ENCODE measurements at regions not wholly inside any gene's neighbourhood (a gene's known extent, or its start where the extent isn't known, plus 50 kb on each side); places are given as distances from the start of the nearest gene placed in this dataset.

DNA sequence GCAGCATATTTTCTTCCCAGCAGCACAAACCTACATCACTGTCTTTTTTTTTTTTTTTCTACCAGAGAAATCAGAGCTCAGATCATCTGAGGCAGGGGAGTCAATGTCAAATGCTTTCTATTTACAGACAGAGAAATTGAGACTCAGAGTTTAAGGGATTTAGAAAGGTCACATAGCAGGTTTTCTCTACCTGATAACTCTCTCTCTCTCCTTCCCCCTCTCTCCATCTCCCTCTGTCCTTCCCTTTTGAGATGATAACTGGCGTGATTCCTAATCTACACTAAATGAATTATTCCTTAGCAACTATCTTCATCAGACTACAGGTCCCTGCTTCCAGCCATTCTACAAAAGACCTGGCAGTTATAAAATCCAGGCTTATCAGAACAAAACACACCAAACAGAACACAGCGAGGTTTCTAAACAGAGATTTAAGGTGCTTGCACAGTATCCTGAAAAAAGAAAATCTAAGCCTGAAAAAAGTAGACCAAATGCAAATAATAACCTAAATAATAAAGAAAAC, 161.6 kb upstream of the PKDCC start:
- no peak for TF ChIP-seq EP300 (IDR thresholded peaks at IDR 0.05)
- TF ChIP-seq CTCF (IDR thresholded peaks at IDR 0.05): no peak
- no peak for TF ChIP-seq POLR2A (IDR thresholded peaks at IDR 0.05)

GRCh38 chr2:41886757-41887156, 161.1 kb upstream of the PKDCC start:
- Histone ChIP-seq H3K27me3 (no peaks in the 10 kb centered on the region), H3K4me1 (ENCODE audit: insufficient read depth) (peaks cover 8% of the 10 kb centered on the region), H3K4me3 (no peak overlapping the region), H3K36me3 (no peaks in the 10 kb centered on the region), H3K9me3 (no peaks in the 10 kb centered on the region), H3K27ac (no peak overlapping the region)
- no peak for DNase-seq
- intact Hi-C loops (cut with DNase I): no loop called here
- TF ChIP-seq POLR2A (IDR thresholded peaks at IDR 0.05): no peak
- TF ChIP-seq CTCF (IDR thresholded peaks at IDR 0.05): no peak
- no peak for TF ChIP-seq EP300 (IDR thresholded peaks at IDR 0.05)
- 14 to 27% (median 22%) methylated on average over 2 of the region's 2 CpGs for WGBS, 3 donors

More for the DNA sequence above, 161.6 kb upstream of the PKDCC start:
- no peaks in the 10 kb centered on the region for H3K36me3 ChIP-seq
- H3K27me3 ChIP-seq: no peaks in the 10 kb centered on the region
- no peak overlapping the region for H3K27ac ChIP-seq
- WGBS, 3 donors: 44 to 54% (median 46%) methylated on average over 2 of the region's 2 CpGs
- no peak for DNase-seq
- intact Hi-C loops (cut with DNase I): no loop called here
- peaks cover 8% of the 10 kb centered on the region for H3K4me1 ChIP-seq (ENCODE audit: insufficient read depth)
- H3K9me3 ChIP-seq: no peaks in the 10 kb centered on the region
- no peak overlapping the region for H3K4me3 ChIP-seq

DNA sequence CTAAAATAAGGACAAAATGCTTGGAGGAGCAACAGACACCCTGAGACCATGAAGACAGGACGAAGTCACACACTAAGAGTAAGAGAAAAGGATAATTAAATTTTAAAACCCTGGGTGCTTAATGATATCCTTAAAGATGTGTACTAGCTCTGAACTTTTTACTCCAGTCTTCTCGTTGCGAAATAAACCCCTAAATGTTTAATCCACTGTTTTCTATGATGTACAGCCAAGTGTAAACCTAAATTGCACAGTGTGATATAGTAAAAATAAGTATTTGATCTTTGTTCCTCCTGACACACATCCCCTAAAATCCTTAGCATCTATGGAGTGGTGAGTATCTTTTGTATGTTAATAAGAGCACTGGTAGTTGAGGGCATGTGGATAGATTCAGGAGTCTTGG, 157.5 kb upstream of the PKDCC start:
- TF ChIP-seq CTCF (IDR thresholded peaks at IDR 0.05): no peak
- TF ChIP-seq POLR2A (IDR thresholded peaks at IDR 0.05): no peak
- TF ChIP-seq EP300 (IDR thresholded peaks at IDR 0.05): no peak
- no peaks in the 10 kb centered on the region for H3K4me1 ChIP-seq (ENCODE audit: insufficient read depth)
- H3K27ac ChIP-seq: no peak overlapping the region
- no peaks in the 10 kb centered on the region for H3K36me3 ChIP-seq
- no peaks in the 10 kb centered on the region for H3K27me3 ChIP-seq
- no peak for DNase-seq
- no peak overlapping the region for H3K4me3 ChIP-seq
- no peaks in the 10 kb centered on the region for H3K9me3 ChIP-seq
- intact Hi-C loops (cut with DNase I): no loop called here
- 93 to 96% (median 94%) methylated on average over 3 of the region's 3 CpGs for WGBS, 3 donors

- intact Hi-C loops (cut with DNase I): no loop called here
These were observed 155.3 kb upstream of the PKDCC start for GRCh38 chr2:41892476-41892875.

More at GRCh38 chr2:41892476-41892875, 155.3 kb upstream of the PKDCC start:
- no peaks in the 10 kb centered on the region for H3K36me3 ChIP-seq
- 85 to 89% (median 87%) methylated on average over 4 of the region's 4 CpGs for WGBS, 3 donors
- no peaks in the 10 kb centered on the region for H3K9me3 ChIP-seq
- no peak for TF ChIP-seq POLR2A (IDR thresholded peaks at IDR 0.05)
- TF ChIP-seq EP300 (IDR thresholded peaks at IDR 0.05): no peak
- no peak for TF ChIP-seq CTCF (IDR thresholded peaks at IDR 0.05)
- H3K27ac ChIP-seq: no peak overlapping the region
- H3K27me3 ChIP-seq: no peaks in the 10 kb centered on the region
- no peak for DNase-seq
- H3K4me3 ChIP-seq: no peak overlapping the region
- no peaks in the 10 kb centered on the region for H3K4me1 ChIP-seq (ENCODE audit: insufficient read depth)
